ENCODE measurements at regions not wholly inside any gene's neighbourhood (a gene's known extent, or its start where the extent isn't known, plus 50 kb on each side); places are given as distances from the start of the nearest gene placed in this dataset.

- no peak for ATAC-seq
- peaks cover 22% of the 10 kb centered on the region for H3K27me3 Mint-ChIP-seq (ENCODE audit: low read depth)
- no peak overlapping the region for H3K27ac Mint-ChIP-seq
- ChIA-PET CTCF (interaction anchor here (0.6 kb wide), 1 partner anchor 192 kb away, joined by 3 read pairs; no protein-coding TSS in a partner anchor), POLR2A (no interaction called here)
- TF ChIP-seq FOXP4 (CRISPR knock-in tag; IDR thresholded peaks at IDR 0.05), result no peak
- TF ChIP-seq PRDM15 (CRISPR knock-in tag; IDR thresholded peaks at IDR 0.05), result no peak
- TF ChIP-seq STAT6 (CRISPR knock-in tag; conservative IDR thresholded peaks at IDR 0.05; ENCODE audit: low read depth), result no peak
- TF ChIP-seq ETV6 (CRISPR knock-in tag; IDR thresholded peaks at IDR 0.05), result no peak
- no peak for TF ChIP-seq ZNF416 (CRISPR knock-in tag; IDR thresholded peaks at IDR 0.05)
- no peak for TF ChIP-seq GABPB1 (CRISPR knock-in tag; IDR thresholded peaks at IDR 0.05)
- no peak for TF ChIP-seq E2F1 (CRISPR knock-in tag; IDR thresholded peaks at IDR 0.05)
- no peak for TF ChIP-seq PRRX2 (CRISPR knock-in tag; IDR thresholded peaks at IDR 0.05)
- no peak for TF ChIP-seq ZNF138 (CRISPR knock-in tag; conservative IDR thresholded peaks at IDR 0.05)
- peaks cover 14% of the 10 kb centered on the region for H3K36me3 Mint-ChIP-seq
- H3K9me3 Mint-ChIP-seq, result peaks cover 35% of the 10 kb centered on the region
- no peaks in the 10 kb centered on the region for H3K4me1 Mint-ChIP-seq
- H3K4me3 Mint-ChIP-seq, result no peak overlapping the region
- no peak for DNase-seq (ENCODE audit: low spot score)
Observed at GRCh38 chr14:103199124-103199523, 75.9 kb downstream of the TNFAIP2 start.

- ATAC-seq (no peak), DNase-seq (ENCODE audit: low spot score) (no peak)
- Mint-ChIP-seq H3K36me3 (peaks cover 31% of the 10 kb centered on the region), H3K9me3 (peaks cover 38% of the 10 kb centered on the region), H3K27me3 (ENCODE audit: low read depth) (peaks cover 39% of the 10 kb centered on the region), H3K4me3 (no peak overlapping the region), H3K27ac (no peak overlapping the region), H3K4me1 (no peaks in the 10 kb centered on the region)
- ChIA-PET CTCF (interaction anchor here (1.0 to 1.2 kb wide), 2 partner anchors 13 to 127 kb away, joined by 3 to 4 read pairs; no protein-coding TSS in a partner anchor), POLR2A (no interaction called here)
- TF ChIP-seq ZNF423 (CRISPR knock-in tag; IDR thresholded peaks at IDR 0.05), result no peak
- no peak for TF ChIP-seq CREM (CRISPR knock-in tag; IDR thresholded peaks at IDR 0.05)
- no peak for TF ChIP-seq FOXJ3 (CRISPR knock-in tag; IDR thresholded peaks at IDR 0.05; ENCODE audit: borderline replicate concordance)
- TF ChIP-seq ZNF263 (CRISPR knock-in tag; IDR thresholded peaks at IDR 0.05; ENCODE audit: low read depth), result no peak
- no peak for TF ChIP-seq STAT6 (CRISPR knock-in tag; conservative IDR thresholded peaks at IDR 0.05; ENCODE audit: low read depth)
- TF ChIP-seq CTCF (IDR thresholded peaks at IDR 0.05), result no peak
- no peak for TF ChIP-seq ZNF396 (CRISPR knock-in tag; IDR thresholded peaks at IDR 0.05; ENCODE audit: borderline replicate concordance)
- TF ChIP-seq MYBL2 (CRISPR knock-in tag; IDR thresholded peaks at IDR 0.05), result no peak
- TF ChIP-seq CREB1 (CRISPR knock-in tag; IDR thresholded peaks at IDR 0.05), result no peak
- TF ChIP-seq PRRX2 (CRISPR knock-in tag; IDR thresholded peaks at IDR 0.05), result no peak
- TF ChIP-seq ZNF317 (CRISPR knock-in tag; IDR thresholded peaks at IDR 0.05; ENCODE audit: borderline replicate concordance, low read depth), result no peak
Observed at GRCh38 chr14:103201801-103202200, 78.5 kb downstream of the TNFAIP2 start.

Measured in WTC11 (cell line).